CD4-positive, alpha-beta T cell (primary cell): ENCODE measurements at regions not wholly inside any gene's neighbourhood (a gene's known extent, or its start where the extent isn't known, plus 50 kb on each side); places are given as distances from the start of the nearest gene placed in this dataset.

Experiments
- ATAC-seq: fragments of 200-7000 bp; cut with Tn5 transposase; one replicate; pipeline ENCODE4 v1.10.0; 2022; ENCODE audit warnings: mild to moderate bottlenecking; ENCODE audit not compliant: poor library complexity
- CTCF ChIA-PET: fragments of 350-600 bp; sonication (Branson Sonifier 250); formaldehyde crosslinking; loops from one replicate; lab custom pipeline; 2021; ENCODE audit warnings: antibody characterized with exemption, inconsistent platforms; lab: Charles Lee
- POLR2A ChIA-PET: fragments of 350-600 bp; sonication (Branson Sonifier 250); formaldehyde crosslinking; loops from one replicate; lab custom pipeline; 2021; ENCODE audit warnings: antibody characterized with exemption, inconsistent platforms; lab: Charles Lee
- DNase-seq, 14 experiments: peaks; one replicate each; pipeline ENCODE4 v3.0.0-alpha.2; 2013 to 2020; ENCODE audit warnings: mixed read lengths in 2 of 14
- H3K27ac ChIP-seq, 2 donors: one replicate each; pipeline versions ENCODE4 v1.5.1 to v1.7.0; 2013; ENCODE audit warnings: low read length in 2 of 2, low read depth in 1 of 2, mild to moderate bottlenecking in 1 of 2
- H3K27me3 ChIP-seq, 2 experiments: 1 replicate in 1 of 2; 2 replicates in 1 of 2; pipeline versions ENCODE4 v1.6.1 to v1.7.0; 2013; ENCODE audit warnings: low read length in 2 of 2, control low read depth in 1 of 2, mild to moderate bottlenecking in 1 of 2, moderate library complexity in 1 of 2; ENCODE audit not compliant: insufficient read depth in 2 of 2, control insufficient read depth in 1 of 2
- H3K36me3 ChIP-seq: one replicate; pipeline ENCODE4 v1.6.1; 2013; ENCODE audit warnings: low read length, control low read depth; ENCODE audit not compliant: insufficient read depth
- H3K4me1 ChIP-seq: one replicate; pipeline ENCODE4 v1.6.1; 2013; ENCODE audit warnings: low read length, control low read depth; ENCODE audit not compliant: insufficient read depth
- H3K4me3 ChIP-seq: one replicate; pipeline ENCODE4 v1.5.1; 2013; ENCODE audit warnings: mild to moderate bottlenecking, low read length, moderate library complexity
- H3K9me3 ChIP-seq, 2 experiments: 1 replicate in 1 of 2; 2 replicates in 1 of 2; pipeline versions ENCODE4 v1.6.1 to v1.7.0; 2013; ENCODE audit warnings: low read length in 2 of 2, mild to moderate bottlenecking in 2 of 2, control low read depth in 1 of 2, moderate library complexity in 1 of 2; ENCODE audit not compliant: control insufficient read depth in 1 of 2, insufficient read depth in 1 of 2
- H3K27ac Mint-ChIP-seq: one replicate; pipeline ENCODE4 v1.8.0; 2020; ENCODE audit warnings: mixed read lengths
- H3K27me3 Mint-ChIP-seq: one replicate; pipeline ENCODE4 v1.8.0; 2021; ENCODE audit warnings: mixed read lengths
- H3K36me3 Mint-ChIP-seq: one replicate; pipeline ENCODE4 v1.8.0; 2021; ENCODE audit warnings: low read depth, mixed read lengths
- H3K4me1 Mint-ChIP-seq: one replicate; pipeline ENCODE4 v1.8.0; 2021; ENCODE audit warnings: low read depth, mixed read lengths
- H3K4me3 Mint-ChIP-seq: one replicate; pipeline ENCODE4 v1.8.0; 2020; ENCODE audit warnings: mild to moderate bottlenecking, mixed read lengths
- H3K9me3 Mint-ChIP-seq: one replicate; pipeline ENCODE4 v1.8.0; 2020; ENCODE audit warnings: mixed read lengths
- intact Hi-C, 2 experiments: fragments of 100-400 bp; cut with DNase I in 1 of 2; cut with micrococcal nuclease in 1 of 2; formaldehyde crosslinking; loops; one replicate each; pipeline versions ENCODE4 v1.15.1 to v1.9.0; 2023 to 2025; cut with DNase I, micrococcal nuclease
- TF ChIP-seq, protein P1 (sequence below): fragments of 200-600 bp; IDR thresholded peaks from one replicate; pipeline ENCODE4 v1.8.0; 2022; ENCODE audit warnings: antibody characterized with exemption, mild to moderate bottlenecking

DNA sequence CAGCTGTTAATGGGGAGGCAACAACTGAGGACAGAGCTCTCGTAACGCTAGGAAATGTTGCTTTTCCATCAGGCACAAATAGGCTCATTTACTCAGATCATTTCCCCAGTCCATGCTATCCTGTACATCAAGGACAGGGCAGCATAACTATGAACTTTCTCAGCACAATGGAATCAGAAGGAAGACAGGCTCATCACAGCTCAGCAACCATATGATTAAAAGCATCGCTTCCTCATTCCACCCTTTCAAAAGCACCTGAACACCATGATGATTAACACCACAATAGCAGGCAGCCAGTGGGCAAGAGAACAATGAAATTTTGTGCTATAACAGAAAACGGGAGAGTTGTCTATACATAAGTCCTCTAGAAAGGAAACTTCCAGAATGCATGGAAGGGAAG, 297.8 kb downstream of the ZNF674 start:
- POLR2A ChIA-PET, result no interaction called here
- Histone ChIP-seq H3K9me3 (no peaks in the 10 kb centered on the region), H3K27me3 (no peaks in the 10 kb centered on the region), H3K36me3 (no peaks in the 10 kb centered on the region), H3K4me1 (no peaks in the 10 kb centered on the region), H3K27ac (no peak overlapping the region), H3K4me3 (no peak overlapping the region)
- no peak for DNase-seq
- CTCF ChIA-PET, result no interaction called here
- no peaks in the 10 kb centered on the region for H3K9me3 Mint-ChIP-seq
- no peaks in the 10 kb centered on the region for H3K27me3 Mint-ChIP-seq
- no peaks in the 10 kb centered on the region for H3K36me3 Mint-ChIP-seq
- intact Hi-C loops, result no loop called here
- H3K4me3 Mint-ChIP-seq, result no peak overlapping the region
- TF ChIP-seq, protein P1, sequence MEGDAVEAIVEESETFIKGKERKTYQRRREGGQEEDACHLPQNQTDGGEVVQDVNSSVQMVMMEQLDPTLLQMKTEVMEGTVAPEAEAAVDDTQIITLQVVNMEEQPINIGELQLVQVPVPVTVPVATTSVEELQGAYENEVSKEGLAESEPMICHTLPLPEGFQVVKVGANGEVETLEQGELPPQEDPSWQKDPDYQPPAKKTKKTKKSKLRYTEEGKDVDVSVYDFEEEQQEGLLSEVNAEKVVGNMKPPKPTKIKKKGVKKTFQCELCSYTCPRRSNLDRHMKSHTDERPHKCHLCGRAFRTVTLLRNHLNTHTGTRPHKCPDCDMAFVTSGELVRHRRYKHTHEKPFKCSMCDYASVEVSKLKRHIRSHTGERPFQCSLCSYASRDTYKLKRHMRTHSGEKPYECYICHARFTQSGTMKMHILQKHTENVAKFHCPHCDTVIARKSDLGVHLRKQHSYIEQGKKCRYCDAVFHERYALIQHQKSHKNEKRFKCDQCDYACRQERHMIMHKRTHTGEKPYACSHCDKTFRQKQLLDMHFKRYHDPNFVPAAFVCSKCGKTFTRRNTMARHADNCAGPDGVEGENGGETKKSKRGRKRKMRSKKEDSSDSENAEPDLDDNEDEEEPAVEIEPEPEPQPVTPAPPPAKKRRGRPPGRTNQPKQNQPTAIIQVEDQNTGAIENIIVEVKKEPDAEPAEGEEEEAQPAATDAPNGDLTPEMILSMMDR, result no peak
- no peaks in the 10 kb centered on the region for H3K4me1 Mint-ChIP-seq
- no peak overlapping the region for H3K27ac Mint-ChIP-seq
- no peak for ATAC-seq

DNA sequence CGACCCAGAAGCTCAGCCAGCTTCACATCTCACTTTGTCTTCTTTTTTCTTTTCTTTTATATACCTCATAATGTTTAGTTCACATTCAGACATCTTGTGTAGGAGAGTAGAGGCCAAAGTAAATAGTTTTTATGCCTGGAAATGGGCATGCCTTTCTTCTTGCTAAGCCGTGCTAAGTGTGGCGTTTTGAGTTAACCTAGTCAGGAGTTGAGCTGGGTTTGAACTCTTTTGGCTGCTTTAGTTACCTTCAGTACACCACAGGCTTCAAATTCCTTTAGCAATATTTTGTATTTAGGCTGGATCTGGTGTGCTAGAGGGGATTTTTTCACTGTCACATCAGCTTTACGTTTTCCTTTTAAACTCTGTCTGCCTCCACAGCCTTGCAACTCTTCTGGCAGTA, 300.8 kb downstream of the ZNF674 start:
- no peaks in the 10 kb centered on the region for H3K36me3 ChIP-seq
- no peak overlapping the region for H3K27ac ChIP-seq
- H3K4me3 ChIP-seq, result no peak overlapping the region
- Mint-ChIP-seq H3K36me3 (no peaks in the 10 kb centered on the region), H3K4me1 (no peaks in the 10 kb centered on the region), H3K27me3 (no peaks in the 10 kb centered on the region), H3K4me3 (no peak overlapping the region), H3K9me3 (no peaks in the 10 kb centered on the region), H3K27ac (no peak overlapping the region)
- TF ChIP-seq, protein P1, result no peak
- POLR2A ChIA-PET, result no interaction called here
- ATAC-seq (no peak), DNase-seq (no peak)
- no peaks in the 10 kb centered on the region for H3K9me3 ChIP-seq
- CTCF ChIA-PET, result no interaction called here
- no peaks in the 10 kb centered on the region for H3K4me1 ChIP-seq
- intact Hi-C loops, result no loop called here
- no peaks in the 10 kb centered on the region for H3K27me3 ChIP-seq

DNA sequence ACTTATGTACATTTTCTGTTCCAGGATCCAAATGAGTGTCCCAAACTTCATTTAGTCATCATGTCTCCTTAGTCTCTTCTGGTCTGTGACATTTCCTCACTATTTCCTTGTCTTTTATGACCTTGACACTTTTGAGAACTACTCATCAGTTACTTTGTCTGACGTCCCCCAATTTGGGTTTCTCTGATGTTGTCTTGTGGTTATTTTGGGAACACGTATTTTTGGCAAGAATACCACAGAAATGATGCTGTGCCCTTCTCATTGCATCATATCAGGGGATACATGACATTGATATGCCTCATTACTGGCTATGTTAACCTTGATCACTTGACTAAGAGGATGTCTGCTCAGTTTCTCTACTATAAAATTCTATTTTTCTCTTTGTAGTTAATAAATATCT, 308.8 kb downstream of the ZNF674 start:
- no peaks in the 10 kb centered on the region for H3K4me1 ChIP-seq
- no peak overlapping the region for H3K27ac ChIP-seq
- Mint-ChIP-seq H3K4me3 (no peak overlapping the region), H3K27ac (no peak overlapping the region), H3K36me3 (no peaks in the 10 kb centered on the region), H3K27me3 (no peaks in the 10 kb centered on the region), H3K9me3 (no peaks in the 10 kb centered on the region), H3K4me1 (no peaks in the 10 kb centered on the region)
- no peaks in the 10 kb centered on the region for H3K9me3 ChIP-seq
- ChIA-PET POLR2A (no interaction called here), CTCF (no interaction called here)
- H3K36me3 ChIP-seq, result no peaks in the 10 kb centered on the region
- no peak overlapping the region for H3K4me3 ChIP-seq
- TF ChIP-seq, protein P1, result no peak
- ATAC-seq (no peak), DNase-seq (no peak)
- intact Hi-C loops, result no loop called here
- no peaks in the 10 kb centered on the region for H3K27me3 ChIP-seq
